ENCODE measurements at regions not wholly inside any gene's neighbourhood (a gene's known extent, or its start where the extent isn't known, plus 50 kb on each side); places are given as distances from the start of the nearest gene placed in this dataset.

GRCh38 chr20:52482044-52482443 lies 290.5 kb upstream of the ZFP64 start:
- H3K9me3 ChIP-seq = no peaks in the 10 kb centered on the region
- H3K27me3 ChIP-seq = no peaks in the 10 kb centered on the region
- TF ChIP-seq EP300 (IDR thresholded peaks at IDR 0.05) (no peak), POLR2A (IDR thresholded peaks at IDR 0.05) (no peak), POLR2AphosphoS5 (IDR thresholded peaks at IDR 0.05) (no peak), CTCF (IDR thresholded peaks at IDR 0.05) (no peak)
- no peak for DNase-seq
- no peaks in the 10 kb centered on the region for H3K4me1 ChIP-seq
- no peak overlapping the region for H3K27ac ChIP-seq
- WGBS, 2 donors = 84 to 87% methylated on average over 5 of the region's 5 CpGs
- no peaks in the 10 kb centered on the region for H3K36me3 ChIP-seq
- no peak overlapping the region for H3K4me3 ChIP-seq
- intact Hi-C loops (cut with DNase I) = no loop called here

DNA sequence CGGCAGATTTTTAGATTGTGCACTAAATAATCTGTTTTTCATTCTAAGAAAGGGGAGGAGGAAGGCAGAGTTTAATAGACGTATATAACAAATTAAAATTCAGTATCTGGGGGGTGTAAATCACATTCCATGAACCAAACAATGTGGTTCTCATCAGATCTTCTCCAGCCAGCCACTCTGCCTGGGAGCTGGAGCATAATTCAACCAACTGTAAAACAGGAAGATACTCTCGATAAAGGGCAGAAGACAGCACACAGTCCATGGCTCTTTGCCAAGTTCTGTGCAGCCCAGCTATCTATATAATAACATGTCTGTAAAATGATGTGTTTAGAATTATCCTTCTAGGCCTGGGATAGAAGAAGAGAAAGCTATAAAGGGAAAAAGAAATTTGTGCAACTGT lies 289.9 kb upstream of the ZFP64 start:
- no peak overlapping the region for H3K4me3 ChIP-seq
- no peaks in the 10 kb centered on the region for H3K4me1 ChIP-seq
- no peak overlapping the region for H3K27ac ChIP-seq
- WGBS, 2 donors = 70% methylated on average over 3 of the region's 3 CpGs
- no peaks in the 10 kb centered on the region for H3K9me3 ChIP-seq
- DNase-seq = no peak
- TF ChIP-seq EP300 (IDR thresholded peaks at IDR 0.05) = no peak
- TF ChIP-seq POLR2A (IDR thresholded peaks at IDR 0.05) = no peak
- TF ChIP-seq POLR2AphosphoS5 (IDR thresholded peaks at IDR 0.05) = no peak
- no peak for TF ChIP-seq CTCF (IDR thresholded peaks at IDR 0.05)
- H3K36me3 ChIP-seq = no peaks in the 10 kb centered on the region
- H3K27me3 ChIP-seq = no peaks in the 10 kb centered on the region
- intact Hi-C loops (cut with DNase I) = no loop called here

DNA sequence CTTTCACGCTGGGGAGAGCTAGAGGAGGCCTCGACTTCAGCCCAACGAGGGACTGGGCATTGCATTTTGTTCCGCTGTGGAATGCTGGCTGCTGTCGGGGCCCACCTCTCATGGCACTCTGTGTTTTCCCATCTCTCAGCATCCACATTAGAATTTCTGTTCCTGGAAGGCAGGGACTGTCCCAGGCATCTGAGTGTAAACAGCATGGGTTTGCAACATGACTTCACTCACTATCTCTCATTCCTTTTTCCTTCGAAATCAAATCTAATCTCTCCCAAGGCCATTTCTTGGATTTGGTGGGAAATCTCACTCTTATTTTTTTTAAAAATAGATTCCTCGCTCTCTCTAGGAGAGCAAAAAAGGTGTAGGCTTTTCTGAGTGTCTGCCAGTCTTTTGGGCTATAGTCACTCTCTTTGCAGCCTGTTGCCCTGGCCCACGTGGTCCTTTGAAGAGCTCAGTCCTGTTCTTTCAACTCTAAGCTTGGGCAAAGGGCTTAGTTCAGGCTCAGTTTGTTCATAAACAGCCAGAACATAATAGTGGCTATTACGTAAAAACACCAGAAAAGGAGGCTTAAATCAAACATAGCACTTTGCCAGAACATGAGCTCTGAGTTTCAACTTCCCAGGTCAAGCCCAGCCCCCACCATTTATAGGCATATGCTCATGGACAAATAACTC lies 284.6 kb upstream of the ZFP64 start:
- H3K27me3 ChIP-seq = no peaks in the 10 kb centered on the region
- H3K4me3 ChIP-seq = no peak overlapping the region
- WGBS, 2 donors = 80 to 86% methylated on average over 9 of the region's 9 CpGs
- H3K36me3 ChIP-seq = no peaks in the 10 kb centered on the region
- no peaks in the 10 kb centered on the region for H3K9me3 ChIP-seq
- TF ChIP-seq EP300 (IDR thresholded peaks at IDR 0.05) = no peak
- no peak for TF ChIP-seq POLR2A (IDR thresholded peaks at IDR 0.05)
- H3K27ac ChIP-seq = no peak overlapping the region
- intact Hi-C loops (cut with DNase I) = no loop called here
- no peak for DNase-seq
- no peaks in the 10 kb centered on the region for H3K4me1 ChIP-seq

DNA sequence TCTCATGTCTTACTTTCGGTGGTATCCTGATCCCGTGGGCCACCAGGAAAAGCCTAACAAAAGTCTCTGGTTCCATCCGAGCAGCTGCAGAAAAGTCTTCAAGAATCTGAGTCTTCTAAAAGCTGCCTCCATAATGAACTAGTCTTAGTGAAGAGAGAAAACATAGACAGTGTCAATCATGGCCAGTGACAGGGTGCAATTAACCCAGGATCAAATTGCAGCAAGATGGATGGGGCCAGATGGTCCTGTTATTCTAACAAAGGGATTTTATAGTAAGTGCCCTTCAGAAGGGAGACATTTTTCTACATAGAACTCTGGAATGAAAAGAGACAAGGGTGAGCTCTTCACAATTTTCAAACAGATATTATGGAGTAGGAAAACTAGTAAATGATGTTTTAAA lies 281.6 kb upstream of the ZFP64 start:
- Histone ChIP-seq H3K4me1 (no peaks in the 10 kb centered on the region), H3K9me3 (no peaks in the 10 kb centered on the region), H3K27me3 (no peaks in the 10 kb centered on the region), H3K27ac (no peak overlapping the region), H3K4me3 (no peak overlapping the region), H3K36me3 (no peaks in the 10 kb centered on the region)
- TF ChIP-seq POLR2A (IDR thresholded peaks at IDR 0.05) (no peak), EP300 (IDR thresholded peaks at IDR 0.05) (no peak), CTCF (IDR thresholded peaks at IDR 0.05) (no peak)
- 62 to 80% methylated on average over 3 of the region's 3 CpGs for WGBS, 2 donors
- intact Hi-C loops (cut with DNase I) = no loop called here
- no peak for DNase-seq

- intact Hi-C loops (cut with DNase I) = no loop called here
- Histone ChIP-seq H3K4me3 (no peak overlapping the region), H3K27me3 (no peaks in the 10 kb centered on the region)
Measured at GRCh38 chr20:52470561-52470960, 279.0 kb upstream of the ZFP64 start.

More at GRCh38 chr20:52470561-52470960, 279.0 kb upstream of the ZFP64 start:
- DNase-seq = no peak
- Histone ChIP-seq H3K27ac (no peak overlapping the region), H3K9me3 (no peaks in the 10 kb centered on the region), H3K36me3 (no peaks in the 10 kb centered on the region), H3K4me1 (no peaks in the 10 kb centered on the region)
- TF ChIP-seq EP300 (IDR thresholded peaks at IDR 0.05) = no peak
- no peak for TF ChIP-seq POLR2AphosphoS5 (IDR thresholded peaks at IDR 0.05)
- no peak for TF ChIP-seq CTCF (IDR thresholded peaks at IDR 0.05)
- TF ChIP-seq POLR2A (IDR thresholded peaks at IDR 0.05) = no peak
